CD14-positive monocyte (primary cell): ENCODE measurements at regions not wholly inside any gene's neighbourhood (a gene's known extent, or its start where the extent isn't known, plus 50 kb on each side); places are given as distances from the start of the nearest gene placed in this dataset.

ENCODE experiments used
- DNase-seq, 3 donors: peaks; one replicate each; pipeline ENCODE4 v3.0.0-alpha.2; 2011 to 2022
- H2AFZ ChIP-seq: 2 replicates; pipeline ENCODE4 v1.6.0; 2012; ENCODE audit warnings: mild to moderate bottlenecking, low read depth, low read length, inconsistent platforms; ENCODE audit not compliant: insufficient read depth, poor library complexity, severe bottlenecking
- H3K27ac ChIP-seq, 2 donors: 1 replicate in 1 of 2; 2 replicates in 1 of 2; pipeline ENCODE4 v1.5.1; 2012 to 2013; ENCODE audit warnings: low read length in 2 of 2, control low read depth in 1 of 2, inconsistent platforms in 1 of 2, low read depth in 1 of 2, mild to moderate bottlenecking in 1 of 2
- H3K27me3 ChIP-seq, 2 donors: one replicate each; pipeline versions ENCODE4 v1.6.0 to v1.6.1; 2011 to 2013; ENCODE audit warnings: low read length in 2 of 2; ENCODE audit not compliant: control insufficient read depth in 2 of 2, insufficient read depth in 2 of 2
- H3K36me3 ChIP-seq, 2 donors: replicated peaks in 1 of 2; 1 replicate in 1 of 2; 2 replicates in 1 of 2; pipeline versions ENCODE4 v1.5.1 to v1.6.1; 2012 to 2013; ENCODE audit warnings: low read length in 2 of 2, control low read depth in 1 of 2, inconsistent platforms in 1 of 2, mild to moderate bottlenecking in 1 of 2; ENCODE audit not compliant: insufficient read depth in 2 of 2, control insufficient read depth in 1 of 2
- H3K4me1 ChIP-seq, 2 donors: 1 replicate in 1 of 2; 2 replicates in 1 of 2; pipeline versions ENCODE4 v1.5.1 to v1.6.1; 2012 to 2013; ENCODE audit warnings: low read length in 2 of 2, control low read depth in 1 of 2, inconsistent platforms in 1 of 2, mild to moderate bottlenecking in 1 of 2, moderate library complexity in 1 of 2; ENCODE audit not compliant: insufficient read depth in 2 of 2, control insufficient read depth in 1 of 2
- H3K4me2 ChIP-seq: replicated peaks from 2 replicates; pipeline ENCODE3; 2012; ENCODE audit warnings: low read length, moderate library complexity, mild to moderate bottlenecking; ENCODE audit not compliant: poor library complexity, severe bottlenecking; ENCODE audit errors: extremely low read depth
- H3K4me3 ChIP-seq, 3 experiments: fragments of 200-600 bp in 1 of 3; sonication (generic) in 1 of 3; replicated peaks in 1 of 3; 1 replicate in 2 of 3; 2 replicates in 1 of 3; pipeline ENCODE4 v1.5.1; 2011 to 2013; ENCODE audit warnings: low read length in 3 of 3, mild to moderate bottlenecking in 3 of 3, control low read depth in 2 of 3, low read depth in 2 of 3, inconsistent platforms in 1 of 3, moderate library complexity in 1 of 3
- H3K79me2 ChIP-seq: 2 replicates; pipeline ENCODE4 v1.6.0; 2012; ENCODE audit warnings: mild to moderate bottlenecking, control low read depth, inconsistent platforms, low read length, moderate library complexity; ENCODE audit not compliant: insufficient read depth
- H3K9ac ChIP-seq: 2 replicates; pipeline ENCODE4 v1.6.0; 2017; ENCODE audit warnings: low read length, mild to moderate bottlenecking; ENCODE audit not compliant: insufficient read depth, poor library complexity, severe bottlenecking
- H3K9me3 ChIP-seq, 2 donors: replicated peaks in 1 of 2; 1 replicate in 1 of 2; 2 replicates in 1 of 2; pipeline versions ENCODE4 v1.5.1 to v1.6.1; 2012 to 2013; ENCODE audit warnings: low read length in 2 of 2, control low read depth in 1 of 2; ENCODE audit not compliant: control insufficient read depth in 1 of 2, insufficient read depth in 1 of 2
- H4K20me1 ChIP-seq: 2 replicates; pipeline ENCODE4 v1.6.0; 2012; ENCODE audit warnings: mild to moderate bottlenecking, low read length, control low read depth, moderate library complexity; ENCODE audit not compliant: insufficient read depth
- H3K27ac Mint-ChIP-seq, 7 donors: one replicate each; pipeline ENCODE4 v1.8.0; 2020; ENCODE audit warnings: mild to moderate bottlenecking in 7 of 7, mixed read lengths in 7 of 7, moderate library complexity in 6 of 7, inconsistent platforms in 2 of 7
- H3K27me3 Mint-ChIP-seq, 3 donors: one replicate each; pipeline ENCODE4 v1.8.0; 2021 to 2022; ENCODE audit warnings: low read depth in 3 of 3, mild to moderate bottlenecking in 3 of 3, mixed read lengths in 3 of 3, moderate library complexity in 3 of 3, inconsistent platforms in 1 of 3
- H3K36me3 Mint-ChIP-seq, 2 donors: one replicate each; pipeline ENCODE4 v1.8.0; 2020; ENCODE audit warnings: mixed read lengths in 2 of 2, inconsistent platforms in 1 of 2, mild to moderate bottlenecking in 1 of 2
- H3K4me1 Mint-ChIP-seq: one replicate; pipeline ENCODE4 v1.8.0; 2020; ENCODE audit warnings: mild to moderate bottlenecking, mixed read lengths
- H3K4me3 Mint-ChIP-seq, 2 donors: one replicate each; pipeline ENCODE4 v1.8.0; 2020; ENCODE audit warnings: mild to moderate bottlenecking in 2 of 2, mixed read lengths in 2 of 2, moderate library complexity in 1 of 2
- H3K9me3 Mint-ChIP-seq, 7 donors: one replicate each; pipeline ENCODE4 v1.8.0; 2020 to 2022; ENCODE audit warnings: mixed read lengths in 7 of 7, mild to moderate bottlenecking in 6 of 7, moderate library complexity in 6 of 7, inconsistent platforms in 2 of 7
- CTCF ChIP-seq: fragments of 200-600 bp; IDR thresholded peaks from one replicate; pipeline ENCODE4 v1.8.0; 2022; ENCODE audit warnings: antibody characterized with exemption, mild to moderate bottlenecking
- WGBS: methylation state at CpG from one replicate; pipeline ENCODE4 v1.1.5; 2013; ENCODE audit warnings: missing lambda C conversion rate; ENCODE audit not compliant: insufficient coverage; 5-methylcytosine and 5-hydroxymethylcytosine counted together
- intact Hi-C, 2 donors: fragments of 100-400 bp; cut with micrococcal nuclease; formaldehyde crosslinking; loops; one replicate each; pipeline versions ENCODE4 v1.15.0 to v1.15.1; 2023

GRCh38 chr13:67518785-67519184, 288.6 kb upstream of the PCDH9 start:
- Histone ChIP-seq H2AFZ (no peak overlapping the region), H3K27ac (no peak overlapping the region), H3K9me3 (peaks cover 0 to 4% of the 10 kb centered on the region in 2 donors), H3K9ac (no peak overlapping the region), H3K79me2 (no peaks in the 10 kb centered on the region), H3K4me2 (no peak overlapping the region), H3K4me1 (no peaks in the 10 kb centered on the region), H3K4me3 (no peak overlapping the region), H3K36me3 (no peaks in the 10 kb centered on the region), H3K27me3 (no peaks in the 10 kb centered on the region), H4K20me1 (no peaks in the 10 kb centered on the region)
- no peak overlapping the region for H3K27ac Mint-ChIP-seq
- no peaks in the 10 kb centered on the region for H3K4me1 Mint-ChIP-seq
- no peaks in the 10 kb centered on the region for H3K36me3 Mint-ChIP-seq
- no peak overlapping the region for H3K4me3 Mint-ChIP-seq
- no peak for TF ChIP-seq CTCF
- peaks cover 0 to 5% (median 0%) of the 10 kb centered on the region in 7 donors for H3K9me3 Mint-ChIP-seq
- DNase-seq = no peak
- no CpG with 5 or more reads among the region's 1 CpG for WGBS
- H3K27me3 Mint-ChIP-seq = no peaks in the 10 kb centered on the region
- intact Hi-C loops = no loop called here

GRCh38 chr13:67515895-67516294, 285.8 kb upstream of the PCDH9 start:
- no peak overlapping the region for H3K9ac ChIP-seq
- no peaks in the 10 kb centered on the region for H3K79me2 ChIP-seq
- H3K27ac ChIP-seq = no peak overlapping the region
- H3K4me2 ChIP-seq = no peak overlapping the region
- H3K4me1 ChIP-seq = no peaks in the 10 kb centered on the region
- H3K36me3 ChIP-seq = no peaks in the 10 kb centered on the region
- no peak for DNase-seq
- no peak overlapping the region for H2AFZ ChIP-seq
- WGBS = no CpG with 5 or more reads among the region's 1 CpG
- intact Hi-C loops = no loop called here
- no peaks in the 10 kb centered on the region for H3K27me3 ChIP-seq
- no peak for TF ChIP-seq CTCF
- no peaks in the 10 kb centered on the region for H4K20me1 ChIP-seq
- H3K9me3 Mint-ChIP-seq = peaks cover 0 to 5% (median 0%) of the 10 kb centered on the region in 7 donors
- H3K4me3 ChIP-seq = no peak overlapping the region
- no peaks in the 10 kb centered on the region for H3K4me1 Mint-ChIP-seq
- no peaks in the 10 kb centered on the region for H3K27me3 Mint-ChIP-seq
- no peak overlapping the region for H3K4me3 Mint-ChIP-seq
- no peaks in the 10 kb centered on the region for H3K36me3 Mint-ChIP-seq
- H3K27ac Mint-ChIP-seq = no peak overlapping the region
- peaks cover 0 to 4% of the 10 kb centered on the region in 2 donors for H3K9me3 ChIP-seq
